ENCODE measurements at regions not wholly inside any gene's neighbourhood (a gene's known extent, or its start where the extent isn't known, plus 50 kb on each side); places are given as distances from the start of the nearest gene placed in this dataset.
A peak's percentile ranks its signal among the peaks of the same experiment; 100 is the strongest.
"Not testable (repeated sequence)": the region's sequence is repeated elsewhere in the genome, so short reads cannot be mapped to it uniquely, and the experiment has no call there.

DNA sequence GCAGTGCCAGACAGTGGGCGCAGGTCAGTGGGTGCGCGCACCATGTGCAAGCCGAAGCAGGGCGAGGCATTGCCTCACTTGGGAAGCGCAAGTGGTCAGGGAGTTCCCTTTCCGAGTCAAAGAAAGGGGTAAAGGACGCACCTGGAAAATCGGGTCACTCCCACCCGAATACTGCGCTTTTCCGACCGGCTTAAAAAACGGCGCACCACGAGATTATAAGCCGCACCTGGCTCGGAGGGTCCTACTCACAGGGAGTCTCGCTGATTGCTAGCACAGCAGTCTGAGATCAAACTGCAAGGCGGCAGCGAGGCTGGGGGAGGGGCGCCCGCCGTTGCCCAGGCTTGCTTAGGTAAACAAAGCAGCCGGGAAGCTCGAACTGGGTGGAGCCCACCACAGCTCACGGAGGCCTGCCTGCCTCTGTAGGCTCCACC, 77.9 kb downstream of the NR4A2 start:
- H3K27ac ChIP-seq; H3K9me3 ChIP-seq; H3K4me1 ChIP-seq; ATAC-seq (ENCODE audit: low FRiP score in 2 of 2); H3K36me3 ChIP-seq; H3K27me3 ChIP-seq: not testable (repeated sequence)
- peak in 1 of 2 donors; percentile 50 for DNase-seq
- WGBS, 2 donors = 77 to 80% methylated on average over 19 of the region's 27 CpGs
- H3K4me3 ChIP-seq = peak overlapping the region in 3 of 4 donors; percentile 14 to 39 (median 26)

DNA sequence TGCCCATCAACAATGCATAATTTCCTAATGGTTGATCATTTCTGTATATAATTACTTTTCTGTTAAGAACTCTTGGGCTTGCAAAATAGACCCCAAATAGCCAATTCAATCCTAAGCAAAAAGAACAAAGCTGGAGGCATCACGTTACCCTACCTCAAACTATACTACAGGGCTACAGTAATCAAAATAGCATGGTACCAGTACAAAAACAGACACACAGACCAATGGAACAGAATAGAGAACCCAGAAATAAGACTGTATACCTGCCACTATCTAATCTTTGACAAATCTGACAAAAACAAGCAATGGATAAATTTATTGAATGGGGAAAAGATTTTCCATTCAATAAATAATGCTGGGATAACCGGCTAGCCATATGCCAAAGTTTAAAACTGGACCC, 78.8 kb downstream of the NR4A2 start:
- no peak for ATAC-seq (ENCODE audit: low FRiP score in 2 of 2)
- Histone ChIP-seq H3K27me3 (no peaks in the 10 kb centered on the region), H3K4me3 (no peak overlapping the region), H3K4me1 (no peaks in the 10 kb centered on the region), H3K9me3 (no peaks in the 10 kb centered on the region), H3K27ac (no peak overlapping the region), H3K36me3 (no peaks in the 10 kb centered on the region)
- no peak for DNase-seq
- 77 to 89% methylated on average over 2 of the region's 2 CpGs for WGBS, 2 donors
- TF ChIP-seq EP300 (IDR thresholded peaks at IDR 0.05) = no peak
- TF ChIP-seq POLR2AphosphoS5 (IDR thresholded peaks at IDR 0.05) = no peak
- no peak for TF ChIP-seq POLR2A (IDR thresholded peaks at IDR 0.05)
- TF ChIP-seq, protein P1, sequence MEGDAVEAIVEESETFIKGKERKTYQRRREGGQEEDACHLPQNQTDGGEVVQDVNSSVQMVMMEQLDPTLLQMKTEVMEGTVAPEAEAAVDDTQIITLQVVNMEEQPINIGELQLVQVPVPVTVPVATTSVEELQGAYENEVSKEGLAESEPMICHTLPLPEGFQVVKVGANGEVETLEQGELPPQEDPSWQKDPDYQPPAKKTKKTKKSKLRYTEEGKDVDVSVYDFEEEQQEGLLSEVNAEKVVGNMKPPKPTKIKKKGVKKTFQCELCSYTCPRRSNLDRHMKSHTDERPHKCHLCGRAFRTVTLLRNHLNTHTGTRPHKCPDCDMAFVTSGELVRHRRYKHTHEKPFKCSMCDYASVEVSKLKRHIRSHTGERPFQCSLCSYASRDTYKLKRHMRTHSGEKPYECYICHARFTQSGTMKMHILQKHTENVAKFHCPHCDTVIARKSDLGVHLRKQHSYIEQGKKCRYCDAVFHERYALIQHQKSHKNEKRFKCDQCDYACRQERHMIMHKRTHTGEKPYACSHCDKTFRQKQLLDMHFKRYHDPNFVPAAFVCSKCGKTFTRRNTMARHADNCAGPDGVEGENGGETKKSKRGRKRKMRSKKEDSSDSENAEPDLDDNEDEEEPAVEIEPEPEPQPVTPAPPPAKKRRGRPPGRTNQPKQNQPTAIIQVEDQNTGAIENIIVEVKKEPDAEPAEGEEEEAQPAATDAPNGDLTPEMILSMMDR (IDR thresholded peaks at IDR 0.05) = no peak

DNA sequence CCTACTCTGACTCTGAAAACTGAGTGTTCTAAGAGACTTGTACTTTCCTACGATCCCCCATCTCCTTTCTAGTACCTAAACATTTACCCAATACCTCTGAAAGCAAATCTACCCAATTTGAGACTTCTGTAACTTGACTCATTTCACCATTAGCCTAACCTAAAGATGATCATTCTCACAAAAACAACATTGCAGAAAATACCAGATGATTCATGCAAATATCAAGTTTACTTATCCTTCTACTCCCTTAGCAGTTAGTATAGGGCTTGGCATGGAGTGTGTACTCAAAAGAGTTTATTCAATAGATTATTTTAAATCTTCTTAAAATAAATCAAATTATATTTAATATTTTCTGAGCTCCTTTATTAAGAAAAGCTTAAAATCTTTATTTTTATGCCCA, 89.6 kb downstream of the NR4A2 start:
- Histone ChIP-seq H3K27me3 (no peaks in the 10 kb centered on the region), H3K9me3 (no peaks in the 10 kb centered on the region), H3K36me3 (no peaks in the 10 kb centered on the region), H3K27ac (no peak overlapping the region), H3K4me3 (no peak overlapping the region), H3K4me1 (no peaks in the 10 kb centered on the region)
- ATAC-seq (ENCODE audit: low FRiP score in 2 of 2) (no peak), DNase-seq (no peak)
- TF ChIP-seq, protein P1 (IDR thresholded peaks at IDR 0.05) = no peak
- TF ChIP-seq EP300 (IDR thresholded peaks at IDR 0.05) (no peak), POLR2AphosphoS5 (IDR thresholded peaks at IDR 0.05) (no peak), POLR2A (IDR thresholded peaks at IDR 0.05) (no peak)
- WGBS, 2 donors = 77 to 88% methylated on average over 1 of the region's 1 CpG

DNA sequence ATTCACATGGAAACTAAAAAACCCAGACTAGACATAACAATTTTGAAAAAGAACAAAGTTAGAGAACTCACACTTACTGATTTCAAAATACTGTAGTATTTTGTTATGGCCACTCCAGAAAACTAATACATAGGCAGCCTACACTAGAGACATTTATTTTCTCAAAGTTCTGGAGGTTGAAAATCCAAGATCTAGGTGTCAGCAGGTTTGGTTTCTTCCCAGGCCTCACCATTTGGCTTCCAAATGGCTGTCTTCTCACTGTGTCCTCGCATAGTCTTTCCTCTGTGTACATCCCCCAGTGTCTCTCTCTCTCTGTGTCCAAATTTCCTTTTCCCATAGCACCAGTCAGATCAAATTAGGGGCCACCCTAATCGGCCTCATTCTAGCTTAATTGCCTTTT, 95.0 kb downstream of the NR4A2 start:
- 43 to 78% methylated on average over 2 of the region's 2 CpGs for WGBS, 2 donors
- ATAC-seq (ENCODE audit: low FRiP score in 2 of 2) = no peak

DNA sequence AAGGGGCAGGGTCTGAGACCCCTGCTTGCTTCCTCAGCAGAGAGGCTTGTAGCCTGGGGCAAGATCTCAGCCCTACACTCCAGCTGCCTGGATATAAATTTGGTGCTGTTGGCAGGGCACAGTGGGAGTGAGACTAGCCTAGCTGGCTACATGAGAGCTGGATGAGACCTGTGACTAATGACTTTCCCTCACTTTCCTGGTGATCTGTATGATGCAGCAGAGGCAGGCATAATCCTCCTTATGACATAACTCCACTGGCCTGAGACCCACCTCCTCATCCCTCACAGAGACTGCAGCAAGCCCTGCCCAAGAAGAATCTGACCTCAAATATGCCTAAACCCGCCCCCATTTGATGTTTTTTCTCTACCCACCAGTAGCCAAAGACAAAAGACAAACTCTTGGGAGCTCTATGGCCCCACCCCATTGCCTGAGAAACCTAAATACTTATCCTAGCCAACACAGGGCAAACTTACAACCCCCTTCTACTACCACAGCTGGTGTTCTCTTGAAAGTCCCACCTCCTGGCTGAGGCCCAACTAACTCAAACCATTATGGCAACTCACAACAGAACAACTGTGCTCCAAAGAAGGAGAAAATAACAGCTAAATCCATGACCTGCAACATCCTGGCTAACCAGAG, 102.7 kb downstream of the NR4A2 start:
- 59 to 75% methylated on average over 1 of the region's 1 CpG for WGBS, 2 donors
- H3K27ac ChIP-seq = no peak overlapping the region
- ATAC-seq (ENCODE audit: low FRiP score in 2 of 2) = no peak
- peaks cover 0 to 3% (median 1%) of the 10 kb centered on the region in 4 donors for H3K9me3 ChIP-seq
- H3K4me1 ChIP-seq = no peaks in the 10 kb centered on the region
- H3K36me3 ChIP-seq = no peaks in the 10 kb centered on the region
- no peaks in the 10 kb centered on the region for H3K27me3 ChIP-seq
- TF ChIP-seq, protein P1 (IDR thresholded peaks at IDR 0.05) = no peak
- TF ChIP-seq POLR2AphosphoS5 (IDR thresholded peaks at IDR 0.05) = no peak
- TF ChIP-seq POLR2A (IDR thresholded peaks at IDR 0.05) = no peak
- no peak for TF ChIP-seq EP300 (IDR thresholded peaks at IDR 0.05)
- no peak for DNase-seq
- no peak overlapping the region for H3K4me3 ChIP-seq

More for the DNA sequence above, 95.0 kb downstream of the NR4A2 start:
- Histone ChIP-seq H3K36me3 (no peaks in the 10 kb centered on the region), H3K27me3 (no peaks in the 10 kb centered on the region), H3K4me1 (no peaks in the 10 kb centered on the region), H3K9me3 (peaks cover 0 to 5% (median 0%) of the 10 kb centered on the region in 4 donors), H3K27ac (no peak overlapping the region), H3K4me3 (no peak overlapping the region)
- TF ChIP-seq POLR2A (IDR thresholded peaks at IDR 0.05) (no peak), EP300 (IDR thresholded peaks at IDR 0.05) (no peak), POLR2AphosphoS5 (IDR thresholded peaks at IDR 0.05) (no peak)
- TF ChIP-seq, protein P1 (IDR thresholded peaks at IDR 0.05) = no peak
- DNase-seq = no peak

DNA sequence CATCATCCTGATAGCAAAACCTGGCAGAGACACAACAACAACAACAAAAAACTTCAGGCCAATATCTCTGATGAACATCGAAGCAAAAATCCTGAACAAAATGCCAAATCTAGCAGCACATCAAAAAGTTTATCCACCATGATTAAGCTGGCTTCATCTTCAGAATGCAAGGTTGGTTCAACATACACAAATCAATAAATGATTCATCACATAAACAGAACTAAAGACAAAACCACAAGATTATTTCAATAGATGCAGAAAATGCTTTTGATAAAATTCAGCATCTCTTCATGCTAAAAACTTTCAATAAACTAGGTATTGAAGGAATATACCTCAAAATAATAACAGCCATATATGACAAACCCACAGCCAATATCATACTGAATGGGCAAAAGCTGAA, 109.2 kb downstream of the NR4A2 start:
- H3K27ac ChIP-seq; H3K27me3 ChIP-seq; H3K36me3 ChIP-seq; H3K4me1 ChIP-seq; DNase-seq; ATAC-seq (ENCODE audit: low FRiP score in 2 of 2); H3K4me3 ChIP-seq: not testable (repeated sequence)
- WGBS, 2 donors = 76 to 85% methylated on average over 1 of the region's 1 CpG
- H3K9me3 ChIP-seq = peaks cover 0 to 11% (median 4%) of the 10 kb centered on the region in 4 donors
